Neural crest cell (in vitro differentiated cells): ENCODE measurements at regions not wholly inside any gene's neighbourhood (a gene's known extent, or its start where the extent isn't known, plus 50 kb on each side); places are given as distances from the start of the nearest gene placed in this dataset.

ENCODE experiments used
- DNase-seq: peaks from one replicate; pipeline ENCODE4 v3.0.0; 2021; ENCODE audit warnings: low read depth, mixed read lengths, low spot score
- H3K27ac Mint-ChIP-seq: one replicate; pipeline ENCODE4 v1.8.0; 2021; ENCODE audit warnings: mild to moderate bottlenecking, mixed read lengths; ENCODE audit not compliant: unreplicated experiment
- H3K27me3 Mint-ChIP-seq: 2 replicates; pipeline ENCODE4 v1.8.0; 2021; ENCODE audit warnings: low read depth, mild to moderate bottlenecking, mixed read lengths
- H3K36me3 Mint-ChIP-seq: 2 replicates; pipeline ENCODE4 v1.8.0; 2021; ENCODE audit warnings: low read depth, mild to moderate bottlenecking, mixed read lengths
- H3K4me1 Mint-ChIP-seq: 2 replicates; pipeline ENCODE4 v1.8.0; 2021; ENCODE audit warnings: mixed read lengths
- H3K4me3 Mint-ChIP-seq: one replicate; pipeline ENCODE4 v1.8.0; 2021; ENCODE audit warnings: mild to moderate bottlenecking, mixed read lengths
- H3K9me3 Mint-ChIP-seq: 2 replicates; pipeline ENCODE4 v1.8.0; 2021; ENCODE audit warnings: mixed read lengths
- CTCF ChIP-seq: fragments of 200-600 bp; sonication (generic); conservative IDR thresholded peaks from 2 replicates; pipeline ENCODE4 v1.5.0; 2021; ENCODE audit warnings: antibody characterized with exemption, mild to moderate bottlenecking

GRCh38 chr10:123587110-123587509 lies 79.0 kb upstream of the GPR26 start:
- peaks cover 74% of the 10 kb centered on the region for H3K27me3 Mint-ChIP-seq
- no peak overlapping the region for H3K27ac Mint-ChIP-seq
- no peak for TF ChIP-seq CTCF
- no peaks in the 10 kb centered on the region for H3K36me3 Mint-ChIP-seq
- no peaks in the 10 kb centered on the region for H3K4me1 Mint-ChIP-seq
- DNase-seq = no peak
- H3K9me3 Mint-ChIP-seq = no peaks in the 10 kb centered on the region
- no peak overlapping the region for H3K4me3 Mint-ChIP-seq

- TF ChIP-seq CTCF = no peak
- Mint-ChIP-seq H3K27me3 (peaks cover 63% of the 10 kb centered on the region), H3K9me3 (no peaks in the 10 kb centered on the region), H3K4me1 (no peaks in the 10 kb centered on the region), H3K27ac (no peak overlapping the region), H3K36me3 (no peaks in the 10 kb centered on the region), H3K4me3 (no peak overlapping the region)
- no peak for DNase-seq
Observed at GRCh38 chr10:123588386-123588914, 77.7 kb upstream of the GPR26 start.

GRCh38 chr10:123595661-123596060 lies 70.5 kb upstream of the GPR26 start:
- Mint-ChIP-seq H3K9me3 (no peaks in the 10 kb centered on the region), H3K4me1 (no peaks in the 10 kb centered on the region), H3K36me3 (no peaks in the 10 kb centered on the region), H3K27me3 (peaks cover 36% of the 10 kb centered on the region), H3K27ac (no peak overlapping the region), H3K4me3 (no peak overlapping the region)
- no peak for TF ChIP-seq CTCF
- DNase-seq = no peak

GRCh38 chr10:123597676-123598075 lies 68.5 kb upstream of the GPR26 start:
- no peak overlapping the region for H3K27ac Mint-ChIP-seq
- TF ChIP-seq CTCF = no peak
- H3K4me3 Mint-ChIP-seq = no peak overlapping the region
- H3K9me3 Mint-ChIP-seq = no peaks in the 10 kb centered on the region
- no peaks in the 10 kb centered on the region for H3K4me1 Mint-ChIP-seq
- H3K36me3 Mint-ChIP-seq = no peaks in the 10 kb centered on the region
- no peak for DNase-seq
- H3K27me3 Mint-ChIP-seq = peaks cover 38% of the 10 kb centered on the region

GRCh38 chr10:123599366-123599849 lies 66.7 kb upstream of the GPR26 start:
- Mint-ChIP-seq H3K9me3 (no peaks in the 10 kb centered on the region), H3K4me1 (no peaks in the 10 kb centered on the region), H3K27me3 (peaks cover 47% of the 10 kb centered on the region), H3K4me3 (no peak overlapping the region), H3K36me3 (no peaks in the 10 kb centered on the region), H3K27ac (no peak overlapping the region)
- TF ChIP-seq CTCF = no peak
- no peak for DNase-seq
